SK-N-SH (cell line): ENCODE measurements at regions not wholly inside any gene's neighbourhood (a gene's known extent, or its start where the extent isn't known, plus 50 kb on each side); places are given as distances from the start of the nearest gene placed in this dataset.

Experiments
- CTCF ChIA-PET: fragments of 300-600, 350-600 bp; formaldehyde crosslinking; extraction: SDS; loops from one replicate; lab custom pipeline; 2021; lab: Yijun Ruan, JAX
- POLR2A ChIA-PET: fragments of 350-600 bp; sonication (Branson Sonifier 250); formaldehyde crosslinking; extraction: SDS; loops from one replicate; lab custom pipeline; 2020; ENCODE audit warnings: antibody characterized with exemption, inconsistent platforms; lab: Yijun Ruan, JAX
- DNase-seq: peaks from one replicate; pipeline ENCODE4 v3.0.0; 2012
- H2AFZ ChIP-seq: fragments of 200-600 bp; sonication (generic); 2 replicates; pipeline ENCODE4 v1.8.1; 2016; ENCODE audit warnings: antibody characterized with exemption, mild to moderate bottlenecking, low read depth
- H3F3A ChIP-seq: fragments of 200-600 bp; sonication (generic); replicated peaks from 2 replicates; pipeline ENCODE3; 2016; ENCODE audit warnings: antibody characterized with exemption, mild to moderate bottlenecking; ENCODE audit not compliant: insufficient read depth
- H3K27ac ChIP-seq, 2 experiments: fragments of 200-500 bp in 1 of 2; fragments of 200-600 bp in 1 of 2; sonication (Bioruptor generic) in 1 of 2; sonication (generic), shearing (Covaris generic) in 1 of 2; 2 replicates each; pipeline versions ENCODE4 v1.5.1 to v1.6.1; 2014 to 2016; ENCODE audit warnings: low read depth in 2 of 2, inconsistent platforms in 1 of 2, low read length in 1 of 2, mild to moderate bottlenecking in 1 of 2, mixed read lengths in 1 of 2
- H3K27me3 ChIP-seq: fragments of 200-600 bp; sonication (generic), shearing (Covaris generic); 2 replicates; pipeline ENCODE4 v1.6.1; 2016; ENCODE audit warnings: mixed run types; ENCODE audit not compliant: insufficient read depth
- H3K36me3 ChIP-seq, 2 experiments: fragments of 200-500 bp in 1 of 2; fragments of 200-600 bp in 1 of 2; sonication (Bioruptor generic) in 1 of 2; sonication (generic) in 1 of 2; replicated peaks in 1 of 2; 2 replicates each; pipeline versions ENCODE3 to v1.5.1; 2014 to 2016; ENCODE audit warnings: low read length in 1 of 2, mild to moderate bottlenecking in 1 of 2; ENCODE audit not compliant: insufficient read depth in 2 of 2, control insufficient read depth in 1 of 2
- H3K4me1 ChIP-seq, 2 experiments: fragments of 200-500 bp in 1 of 2; fragments of 200-600 bp in 1 of 2; sonication (Bioruptor generic) in 1 of 2; sonication (generic), shearing (Covaris generic) in 1 of 2; 2 replicates each; pipeline versions ENCODE4 v1.5.1 to v1.6.1; 2014 to 2016; ENCODE audit warnings: low read depth in 1 of 2, low read length in 1 of 2, mixed run types in 1 of 2; ENCODE audit not compliant: insufficient read depth in 2 of 2, control insufficient read depth in 1 of 2
- H3K4me2 ChIP-seq: fragments of 200-600 bp; sonication (generic), shearing (Covaris generic); 2 replicates; pipeline ENCODE4 v1.6.1; 2017; ENCODE audit warnings: mixed run types
- H3K4me3 ChIP-seq, 2 experiments: fragments of 200-500 bp in 1 of 2; fragments of 200-600 bp in 1 of 2; sonication (Bioruptor generic) in 1 of 2; sonication (generic), shearing (Covaris generic) in 1 of 2; 2 replicates each; pipeline versions ENCODE4 v1.5.1 to v1.8.1; 2014 to 2016; ENCODE audit warnings: low read depth in 2 of 2, inconsistent platforms in 1 of 2, low read length in 1 of 2, mild to moderate bottlenecking in 1 of 2, mixed read lengths in 1 of 2, moderate library complexity in 1 of 2
- H3K79me2 ChIP-seq: fragments of 200-600 bp; sonication (generic); 2 replicates; pipeline ENCODE4 v1.8.1; 2017; ENCODE audit warnings: mild to moderate bottlenecking; ENCODE audit not compliant: insufficient read depth
- H3K9ac ChIP-seq: fragments of 200-600 bp; sonication (generic); 2 replicates; pipeline ENCODE4 v1.6.1; 2017; ENCODE audit warnings: mixed run types
- H3K9me2 ChIP-seq: fragments of 200-600 bp; sonication (generic); 2 replicates; pipeline ENCODE4 v1.6.1; 2017; ENCODE audit warnings: mixed run types
- H3K9me3 ChIP-seq: fragments of 200-600 bp; sonication (generic); 2 replicates; pipeline ENCODE4 v1.6.1; 2017; ENCODE audit warnings: mixed run types, mild to moderate bottlenecking, moderate library complexity
- H4K20me1 ChIP-seq: fragments of 200-600 bp; sonication (generic); 2 replicates; pipeline ENCODE4 v1.6.1; 2017; ENCODE audit warnings: mild to moderate bottlenecking, mixed run types; ENCODE audit not compliant: insufficient read depth
- CHD2 ChIP-seq: fragments of 150-350 bp; IDR thresholded peaks from 2 replicates; pipeline ENCODE4 v1.6.1; 2018; ENCODE audit warnings: low read length; ENCODE audit not compliant: partially characterized antibody
- EP300 ChIP-seq, 2 experiments: IDR thresholded peaks; 2 replicates each; pipeline versions ENCODE4 v1.4.0 to v1.6.1; 2012; ENCODE audit warnings: borderline replicate concordance in 1 of 2, low read depth in 1 of 2, low read length in 1 of 2
- EZH2phosphoT487 ChIP-seq: fragments of 200-600 bp; sonication (generic); IDR thresholded peaks from 2 replicates; pipeline ENCODE4 v1.6.1; 2017; ENCODE audit warnings: low read depth, mixed run types, mild to moderate bottlenecking, antibody characterized with exemption, moderate library complexity, borderline replicate concordance
- FOSL2 ChIP-seq: IDR thresholded peaks from 2 replicates; pipeline ENCODE4 v1.4.0; 2012; ENCODE audit warnings: low read depth, mild to moderate bottlenecking, moderate library complexity, borderline replicate concordance
- FOXJ3 ChIP-seq: sonication (generic); formaldehyde crosslinking; IDR thresholded peaks from 2 replicates; pipeline ENCODE4 v1.5.1; 2020; ENCODE audit warnings: mild to moderate bottlenecking, missing genetic modification reagents
- GABPA ChIP-seq: IDR thresholded peaks from 2 replicates; pipeline ENCODE4 v1.4.0; 2012; ENCODE audit warnings: low read depth, mild to moderate bottlenecking
- MAX ChIP-seq: IDR thresholded peaks from 2 replicates; pipeline ENCODE4 v1.4.0; 2012; ENCODE audit warnings: low read depth
- MXI1 ChIP-seq: IDR thresholded peaks from 2 replicates; pipeline ENCODE4 v1.6.1; 2012; ENCODE audit warnings: mild to moderate bottlenecking, low read depth, low read length, improper control_type of control experiment
- NFIC ChIP-seq: IDR thresholded peaks from 2 replicates; pipeline ENCODE4 v1.4.0; 2012; ENCODE audit warnings: borderline replicate concordance
- NRF1 ChIP-seq: IDR thresholded peaks from 2 replicates; pipeline ENCODE4 v1.6.1; 2012; ENCODE audit warnings: low read depth, mild to moderate bottlenecking, low read length
- RFX5 ChIP-seq: IDR thresholded peaks from 2 replicates; pipeline ENCODE4 v1.6.1; 2012; ENCODE audit warnings: mild to moderate bottlenecking, improper control_type of control experiment, low read length
- SMC3 ChIP-seq: IDR thresholded peaks from 2 replicates; pipeline ENCODE4 v1.6.1; 2012; ENCODE audit warnings: low read depth, low read length, improper control_type of control experiment
- USF1 ChIP-seq: IDR thresholded peaks from 2 replicates; pipeline ENCODE4 v1.4.0; 2012; ENCODE audit warnings: low read depth, borderline replicate concordance
- USF2 ChIP-seq: fragments of 150-350 bp; IDR thresholded peaks from 2 replicates; pipeline ENCODE4 v1.6.1; 2017; ENCODE audit warnings: antibody characterized with exemption, low read length, low read depth, borderline replicate concordance
- WGBS: methylation state at CpG from one replicate; pipeline ENCODE4 v1.1.6; 2017; ENCODE audit warnings: low lambda C conversion rate; 5-methylcytosine and 5-hydroxymethylcytosine counted together

- Histone ChIP-seq H4K20me1 (no peaks in the 10 kb centered on the region), H3K27me3 (no peaks in the 10 kb centered on the region), H3K36me3 (no peaks in the 10 kb centered on the region), H2AFZ (no peak overlapping the region), H3K79me2 (no peaks in the 10 kb centered on the region), H3K9me2 (no peaks in the 10 kb centered on the region), H3F3A (no peaks in the 10 kb centered on the region), H3K9ac (no peak overlapping the region), H3K27ac (no peak overlapping the region), H3K4me2 (no peak overlapping the region), H3K9me3 (no peaks in the 10 kb centered on the region), H3K4me3 (no peak overlapping the region; a peak in 1 of 4 replicates), H3K4me1 (no peaks in the 10 kb centered on the region)
- WGBS = 5% methylated on average over 2 of the region's 2 CpGs
- ChIA-PET POLR2A (no interaction called here), CTCF (no interaction called here)
- DNase-seq = no peak
- TF ChIP-seq USF2 (no peak), USF1 (no peak), EP300 (IDR thresholded peaks at IDR 0.05; ENCODE audit: borderline replicate concordance in 1 of 2, low read depth in 1 of 2, low read length in 1 of 2) (no peak), GABPA (no peak), EZH2phosphoT487 (no peak), MXI1 (no peak), NFIC (no peak), FOXJ3 (no peak), CHD2 (no peak), NRF1 (no peak), RFX5 (no peak), FOSL2 (no peak)
Observed at GRCh38 chr3:87397211-87397610, 120.8 kb upstream of the POU1F1 start.

- no peaks in the 10 kb centered on the region for H3K36me3 ChIP-seq
Observed at GRCh38 chr3:87390821-87391220, 114.4 kb upstream of the POU1F1 start.

More at GRCh38 chr3:87390821-87391220, 114.4 kb upstream of the POU1F1 start:
- Histone ChIP-seq H3K9me2 (no peaks in the 10 kb centered on the region), H3K4me1 (no peaks in the 10 kb centered on the region), H3K27me3 (no peaks in the 10 kb centered on the region), H3K4me2 (no peak overlapping the region), H3F3A (no peaks in the 10 kb centered on the region), H4K20me1 (no peaks in the 10 kb centered on the region), H3K9me3 (no peaks in the 10 kb centered on the region), H3K27ac (no peak overlapping the region), H2AFZ (no peak overlapping the region), H3K9ac (no peak overlapping the region), H3K79me2 (no peaks in the 10 kb centered on the region), H3K4me3 (no peak overlapping the region)
- no peak for DNase-seq
- TF ChIP-seq MAX (no peak), MXI1 (no peak), SMC3 (no peak)
- WGBS = 47% methylated on average over 3 of the region's 3 CpGs
- ChIA-PET POLR2A (no interaction called here), CTCF (interaction anchor here (1.3 kb wide), 1 partner anchor 40 kb away, joined by 3 read pairs; no protein-coding TSS in a partner anchor)
